A549 (cell line): ENCODE measurements at regions not wholly inside any gene's neighbourhood (a gene's known extent, or its start where the extent isn't known, plus 50 kb on each side); places are given as distances from the start of the nearest gene placed in this dataset.

Source experiments
- ATAC-seq, 2 experiments: fragments of 200-7000 bp in 1 of 2; fragments of >200 bp in 1 of 2; cut with Nextera tagmentation in 1 of 2; cut with Tn5 transposase in 1 of 2; 3 replicates each; pipeline versions ENCODE4 v1.8.0 to v1.9.1; 2018 to 2020; ENCODE audit warnings: mild to moderate bottlenecking in 1 of 2, moderate library complexity in 1 of 2
- CTCF ChIA-PET: fragments of 300-600 bp; sonication (Branson Sonifier 250); formaldehyde crosslinking; extraction: SDS; loops from one replicate; lab custom pipeline; 2021; ENCODE audit warnings: antibody characterized with exemption, inconsistent platforms; lab: Yijun Ruan, JAX
- POLR2A ChIA-PET: fragments of 350-600 bp; formaldehyde crosslinking; extraction: SDS; loops from one replicate; lab custom pipeline; 2021; ENCODE audit warnings: antibody characterized with exemption, inconsistent platforms; lab: Yijun Ruan, JAX
- DNase-seq, 2 experiments: peaks; one replicate each; pipeline versions ENCODE4 v3.0.0 to v3.0.0-alpha.2; 2011 to 2016; ENCODE audit warnings: low read depth in 1 of 2, low spot score in 1 of 2
- FAIRE-seq: peaks from 2 replicates; lab custom pipeline; 2011; peaks lifted over from hg19 to GRCh38; lab: Jason Lieb, UNC
- H3K27ac ChIP-seq, 2 experiments: fragments of >200 bp; sonication (Bioruptor Twin); formaldehyde crosslinking; 3 replicates each; pipeline ENCODE4 v1.5.1; 2016 to 2017
- H3K4me1 ChIP-seq: fragments of >200 bp; sonication (Bioruptor Twin); formaldehyde crosslinking; 3 replicates; pipeline ENCODE4 v1.6.1; 2016
- H3K4me2 ChIP-seq: fragments of >200 bp; sonication (Bioruptor Twin); formaldehyde crosslinking; 3 replicates; pipeline ENCODE4 v1.6.1; 2016
- H3K4me3 ChIP-seq: fragments of >200 bp; sonication (Bioruptor Twin); formaldehyde crosslinking; 3 replicates; pipeline ENCODE4 v1.5.1; 2016
- H3K9me3 ChIP-seq: fragments of >200 bp; sonication (Bioruptor Twin); formaldehyde crosslinking; 3 replicates; pipeline ENCODE4 v1.6.1; 2016
- ATOH8 ChIP-seq: fragments of 250-450 bp; sonication (Bioruptor Pico); IDR thresholded peaks from 2 replicates; pipeline ENCODE4 v1.5.0; 2020; ENCODE audit warnings: low read depth, mild to moderate bottlenecking, moderate library complexity
- CHD2 ChIP-seq: fragments of 150-350 bp; IDR thresholded peaks from 2 replicates; pipeline ENCODE4 v1.6.1; 2014; ENCODE audit warnings: low read length; ENCODE audit not compliant: partially characterized antibody
- ELK1 ChIP-seq: fragments of 150-350 bp; IDR thresholded peaks from 2 replicates; pipeline ENCODE4 v1.6.1; 2014; ENCODE audit warnings: low read depth, mild to moderate bottlenecking, low read length
- ESRRA ChIP-seq: fragments of 150-350 bp; IDR thresholded peaks from 2 replicates; pipeline ENCODE4 v1.6.1; 2014; ENCODE audit warnings: mild to moderate bottlenecking, low read length, borderline replicate concordance
- FOSB ChIP-seq: fragments of 250-450 bp; sonication (Bioruptor Pico); IDR thresholded peaks from 2 replicates; pipeline ENCODE4 v1.5.0; 2020; ENCODE audit warnings: mild to moderate bottlenecking, moderate library complexity
- HDAC2 ChIP-seq: fragments of 200-600 bp; sonication (generic); IDR thresholded peaks from 2 replicates; pipeline ENCODE4 v1.6.1; 2016
- HEYL ChIP-seq: fragments of 250-450 bp; sonication (Bioruptor Pico); IDR thresholded peaks from 2 replicates; pipeline ENCODE4 v1.8.0; 2021; ENCODE audit warnings: mild to moderate bottlenecking, moderate library complexity
- KDM1A ChIP-seq: fragments of 200-600 bp; sonication (generic); IDR thresholded peaks from 2 replicates; pipeline ENCODE4 v1.6.1; 2016; ENCODE audit warnings: low read depth, mild to moderate bottlenecking
- KDM5A ChIP-seq: fragments of 200-600 bp; sonication (generic); IDR thresholded peaks from 2 replicates; pipeline ENCODE4 v1.6.1; 2016; ENCODE audit warnings: antibody characterized with exemption, mild to moderate bottlenecking
- PBX3 ChIP-seq: IDR thresholded peaks from 2 replicates; pipeline ENCODE4 v1.6.1; 2012
- RCOR1 ChIP-seq: fragments of 150-350 bp; IDR thresholded peaks from 2 replicates; pipeline ENCODE4 v1.6.1; 2014; ENCODE audit warnings: antibody characterized with exemption, low read length, low read depth
- USF2 ChIP-seq: fragments of 450-650 bp; IDR thresholded peaks from 2 replicates; pipeline ENCODE4 v1.6.1; 2014; ENCODE audit warnings: antibody characterized with exemption
- ZFP36 ChIP-seq: fragments of 450-650 bp; IDR thresholded peaks from 2 replicates; pipeline ENCODE4 v1.6.1; 2014; ENCODE audit warnings: borderline replicate concordance; ENCODE audit not compliant: partially characterized antibody
- ZSCAN20 ChIP-seq: fragments of 250-450 bp; sonication (Bioruptor Pico); IDR thresholded peaks from 2 replicates; pipeline ENCODE4 v1.8.0; 2022; ENCODE audit warnings: mild to moderate bottlenecking, moderate library complexity
- WGBS: methylation state at CpG from one replicate; pipeline ENCODE4 v1.1.6; 2017; ENCODE audit errors: missing lambda C conversion rate; 5-methylcytosine and 5-hydroxymethylcytosine counted together
- TF ChIP-seq, protein P1 (sequence below): fragments of 250-450 bp; sonication (Bioruptor Pico); IDR thresholded peaks from 2 replicates; pipeline ENCODE4 v1.5.0; 2021; ENCODE audit warnings: mild to moderate bottlenecking, moderate library complexity, borderline replicate concordance
- TF ChIP-seq, protein P2 (sequence below): fragments of >200 bp; sonication (Bioruptor Twin); formaldehyde crosslinking; IDR thresholded peaks from 3 replicates; pipeline ENCODE4 v1.6.1; 2016
- TF ChIP-seq, protein P3 (sequence below): fragments of 200-600 bp; sonication (generic); IDR thresholded peaks from 2 replicates; pipeline ENCODE4 v1.6.1; 2016; ENCODE audit warnings: antibody characterized with exemption, mild to moderate bottlenecking, moderate library complexity

DNA sequence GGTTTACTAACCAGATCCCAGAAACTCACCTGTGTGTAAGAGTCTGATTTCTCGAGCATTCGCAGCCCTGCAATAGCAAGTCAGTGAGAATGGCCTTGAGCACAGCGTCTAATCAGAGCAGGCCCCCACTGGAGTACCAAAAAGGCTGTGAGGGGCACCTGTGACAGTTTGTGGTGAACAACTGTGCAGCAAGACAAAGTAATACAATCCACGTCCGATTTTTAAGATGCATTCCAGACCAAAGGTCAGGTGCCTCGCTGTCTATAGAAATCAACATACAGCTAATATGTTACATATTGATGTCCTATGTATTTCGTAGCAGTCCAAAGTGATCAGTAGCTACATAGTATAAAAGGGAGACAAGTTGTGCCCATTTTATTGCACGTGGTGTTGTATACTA is 55.7 kb upstream of the BOD1 start:
- ATAC-seq (no peak), FAIRE-seq (no peak), DNase-seq (no peak)
- Histone ChIP-seq H3K9me3 (peaks cover 16% of the 10 kb centered on the region; the same call in 1 of the 3 replicates), H3K4me3 (no peak overlapping the region), H3K27ac (no peak overlapping the region), H3K4me1 (no peaks in the 10 kb centered on the region), H3K4me2 (no peak overlapping the region)
- no peak for TF ChIP-seq ELK1
- TF ChIP-seq, protein P1, sequence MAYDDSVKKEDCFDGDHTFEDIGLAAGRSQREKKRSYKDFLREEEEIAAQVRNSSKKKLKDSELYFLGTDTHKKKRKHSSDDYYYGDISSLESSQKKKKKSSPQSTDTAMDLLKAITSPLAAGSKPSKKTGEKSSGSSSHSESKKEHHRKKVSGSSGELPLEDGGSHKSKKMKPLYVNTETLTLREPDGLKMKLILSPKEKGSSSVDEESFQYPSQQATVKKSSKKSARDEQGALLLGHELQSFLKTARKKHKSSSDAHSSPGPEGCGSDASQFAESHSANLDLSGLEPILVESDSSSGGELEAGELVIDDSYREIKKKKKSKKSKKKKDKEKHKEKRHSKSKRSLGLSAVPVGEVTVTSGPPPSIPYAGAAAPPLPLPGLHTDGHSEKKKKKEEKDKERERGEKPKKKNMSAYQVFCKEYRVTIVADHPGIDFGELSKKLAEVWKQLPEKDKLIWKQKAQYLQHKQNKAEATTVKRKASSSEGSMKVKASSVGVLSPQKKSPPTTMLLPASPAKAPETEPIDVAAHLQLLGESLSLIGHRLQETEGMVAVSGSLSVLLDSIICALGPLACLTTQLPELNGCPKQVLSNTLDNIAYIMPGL: no peak
- TF ChIP-seq FOSB (CRISPR knock-in tag): no peak
- no peak for TF ChIP-seq RCOR1
- no peak for TF ChIP-seq HDAC2
- TF ChIP-seq HEYL: no peak
- no peak for TF ChIP-seq KDM1A
- TF ChIP-seq ZFP36: no peak
- TF ChIP-seq CHD2: no peak
- no peak for TF ChIP-seq ESRRA
- TF ChIP-seq, protein P2, sequence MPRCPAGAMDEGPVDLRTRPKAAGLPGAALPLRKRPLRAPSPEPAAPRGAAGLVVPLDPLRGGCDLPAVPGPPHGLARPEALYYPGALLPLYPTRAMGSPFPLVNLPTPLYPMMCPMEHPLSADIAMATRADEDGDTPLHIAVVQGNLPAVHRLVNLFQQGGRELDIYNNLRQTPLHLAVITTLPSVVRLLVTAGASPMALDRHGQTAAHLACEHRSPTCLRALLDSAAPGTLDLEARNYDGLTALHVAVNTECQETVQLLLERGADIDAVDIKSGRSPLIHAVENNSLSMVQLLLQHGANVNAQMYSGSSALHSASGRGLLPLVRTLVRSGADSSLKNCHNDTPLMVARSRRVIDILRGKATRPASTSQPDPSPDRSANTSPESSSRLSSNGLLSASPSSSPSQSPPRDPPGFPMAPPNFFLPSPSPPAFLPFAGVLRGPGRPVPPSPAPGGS: no peak
- TF ChIP-seq, protein P3, sequence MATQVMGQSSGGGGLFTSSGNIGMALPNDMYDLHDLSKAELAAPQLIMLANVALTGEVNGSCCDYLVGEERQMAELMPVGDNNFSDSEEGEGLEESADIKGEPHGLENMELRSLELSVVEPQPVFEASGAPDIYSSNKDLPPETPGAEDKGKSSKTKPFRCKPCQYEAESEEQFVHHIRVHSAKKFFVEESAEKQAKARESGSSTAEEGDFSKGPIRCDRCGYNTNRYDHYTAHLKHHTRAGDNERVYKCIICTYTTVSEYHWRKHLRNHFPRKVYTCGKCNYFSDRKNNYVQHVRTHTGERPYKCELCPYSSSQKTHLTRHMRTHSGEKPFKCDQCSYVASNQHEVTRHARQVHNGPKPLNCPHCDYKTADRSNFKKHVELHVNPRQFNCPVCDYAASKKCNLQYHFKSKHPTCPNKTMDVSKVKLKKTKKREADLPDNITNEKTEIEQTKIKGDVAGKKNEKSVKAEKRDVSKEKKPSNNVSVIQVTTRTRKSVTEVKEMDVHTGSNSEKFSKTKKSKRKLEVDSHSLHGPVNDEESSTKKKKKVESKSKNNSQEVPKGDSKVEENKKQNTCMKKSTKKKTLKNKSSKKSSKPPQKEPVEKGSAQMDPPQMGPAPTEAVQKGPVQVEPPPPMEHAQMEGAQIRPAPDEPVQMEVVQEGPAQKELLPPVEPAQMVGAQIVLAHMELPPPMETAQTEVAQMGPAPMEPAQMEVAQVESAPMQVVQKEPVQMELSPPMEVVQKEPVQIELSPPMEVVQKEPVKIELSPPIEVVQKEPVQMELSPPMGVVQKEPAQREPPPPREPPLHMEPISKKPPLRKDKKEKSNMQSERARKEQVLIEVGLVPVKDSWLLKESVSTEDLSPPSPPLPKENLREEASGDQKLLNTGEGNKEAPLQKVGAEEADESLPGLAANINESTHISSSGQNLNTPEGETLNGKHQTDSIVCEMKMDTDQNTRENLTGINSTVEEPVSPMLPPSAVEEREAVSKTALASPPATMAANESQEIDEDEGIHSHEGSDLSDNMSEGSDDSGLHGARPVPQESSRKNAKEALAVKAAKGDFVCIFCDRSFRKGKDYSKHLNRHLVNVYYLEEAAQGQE: no peak
- no peak for TF ChIP-seq ATOH8 (CRISPR knock-in tag)
- no peak for TF ChIP-seq PBX3
- no peak for TF ChIP-seq KDM5A
- TF ChIP-seq USF2: no peak
- no peak for TF ChIP-seq ZSCAN20 (CRISPR knock-in tag)
- WGBS: 71% methylated on average over 8 of the region's 8 CpGs
- ChIA-PET CTCF (interaction anchor here (0.7 to 1.3 kb wide), 3 partner anchors 8 to 301 kb away, joined by 3 read pairs; no protein-coding TSS in a partner anchor), POLR2A (no interaction called here)
